ENCODE measurements at regions not wholly inside any gene's neighbourhood (a gene's known extent, or its start where the extent isn't known, plus 50 kb on each side); places are given as distances from the start of the nearest gene placed in this dataset.

- POLR2A ChIA-PET = no interaction called here
- no peak overlapping the region for H3K27ac Mint-ChIP-seq (ENCODE audit: unreplicated experiment)
Observed at GRCh38 chr4:11777447-11777846, 348.8 kb upstream of the HS3ST1 start.

GRCh38 chr4:11774346-11774745 lies 345.7 kb upstream of the HS3ST1 start:
- H3K4me3 Mint-ChIP-seq (ENCODE audit: unreplicated experiment) = no peak overlapping the region
- intact Hi-C loops (cut with micrococcal nuclease; ENCODE audit: unreplicated experiment) = no loop called here

More at GRCh38 chr4:11777447-11777846, 348.8 kb upstream of the HS3ST1 start:
- H3K36me3 Mint-ChIP-seq (ENCODE audit: insufficient read depth, unreplicated experiment) = no peaks in the 10 kb centered on the region
- no peaks in the 10 kb centered on the region for H3K4me1 ChIP-seq
- BruUV-seq (replicated peaks) = no TSS peak
- no peak overlapping the region for H3K4me3 Mint-ChIP-seq (ENCODE audit: unreplicated experiment)
- H3K4me1 Mint-ChIP-seq (ENCODE audit: low read depth, unreplicated experiment) = no peaks in the 10 kb centered on the region
- H3K4me3 ChIP-seq (ENCODE audit: low read depth, low read length) = no peak overlapping the region
- DNase-seq = no peak
- H3K9me3 Mint-ChIP-seq (ENCODE audit: unreplicated experiment) = no peaks in the 10 kb centered on the region
- no peaks in the 10 kb centered on the region for H3K36me3 ChIP-seq (ENCODE audit: control insufficient read depth, insufficient read depth, low read length)
- CTCF ChIA-PET = interaction anchor here (0.7 kb wide), 1 partner anchor 503 kb away, joined by 5 read pairs; no protein-coding TSS in a partner anchor
- no peaks in the 10 kb centered on the region for H3K27me3 ChIP-seq (replicated peaks; ENCODE audit: control insufficient read depth, insufficient read depth, low read length)
- intact Hi-C loops (cut with micrococcal nuclease; ENCODE audit: unreplicated experiment) = no loop called here
- TF ChIP-seq CTCF (IDR thresholded peaks at IDR 0.05; ENCODE audit: insufficient read depth in 1 of 2, low read depth in 1 of 2, low read length in 1 of 2, severe bottlenecking in 1 of 2, unreplicated experiment in 1 of 2) = no peak
- H3K9me3 ChIP-seq = no peaks in the 10 kb centered on the region
- no peaks in the 10 kb centered on the region for H3K27me3 Mint-ChIP-seq (ENCODE audit: insufficient read depth, unreplicated experiment)

GRCh38 chr4:11773798-11774197 lies 345.1 kb upstream of the HS3ST1 start:
- H3K4me1 Mint-ChIP-seq (ENCODE audit: low read depth, unreplicated experiment) = no peaks in the 10 kb centered on the region
- intact Hi-C loops (cut with micrococcal nuclease; ENCODE audit: unreplicated experiment) = no loop called here
- H3K9me3 Mint-ChIP-seq (ENCODE audit: unreplicated experiment) = no peaks in the 10 kb centered on the region
- Histone ChIP-seq H3K4me3 (ENCODE audit: low read depth, low read length) (no peak overlapping the region), H3K4me1 (no peaks in the 10 kb centered on the region), H3K36me3 (ENCODE audit: control insufficient read depth, insufficient read depth, low read length) (no peaks in the 10 kb centered on the region), H3K9me3 (no peaks in the 10 kb centered on the region), H3K27me3 (replicated peaks; ENCODE audit: control insufficient read depth, insufficient read depth, low read length) (no peaks in the 10 kb centered on the region)
- no peak overlapping the region for H3K27ac Mint-ChIP-seq (ENCODE audit: unreplicated experiment)
- H3K27me3 Mint-ChIP-seq (ENCODE audit: insufficient read depth, unreplicated experiment) = no peaks in the 10 kb centered on the region
- ChIA-PET POLR2A (no interaction called here), CTCF (no interaction called here)
- H3K36me3 Mint-ChIP-seq (ENCODE audit: insufficient read depth, unreplicated experiment) = no peaks in the 10 kb centered on the region
- TF ChIP-seq CTCF (IDR thresholded peaks at IDR 0.05; ENCODE audit: insufficient read depth in 1 of 2, low read depth in 1 of 2, low read length in 1 of 2, severe bottlenecking in 1 of 2, unreplicated experiment in 1 of 2) = no peak
- DNase-seq = no peak
- no peak overlapping the region for H3K4me3 Mint-ChIP-seq (ENCODE audit: unreplicated experiment)
- BruUV-seq (replicated peaks) = no TSS peak

More at GRCh38 chr4:11774346-11774745, 345.7 kb upstream of the HS3ST1 start:
- Mint-ChIP-seq H3K4me1 (ENCODE audit: low read depth, unreplicated experiment) (no peaks in the 10 kb centered on the region), H3K27me3 (ENCODE audit: insufficient read depth, unreplicated experiment) (no peaks in the 10 kb centered on the region), H3K36me3 (ENCODE audit: insufficient read depth, unreplicated experiment) (no peaks in the 10 kb centered on the region), H3K9me3 (ENCODE audit: unreplicated experiment) (no peaks in the 10 kb centered on the region), H3K27ac (ENCODE audit: unreplicated experiment) (no peak overlapping the region)
- ChIA-PET POLR2A (no interaction called here), CTCF (no interaction called here)
- Histone ChIP-seq H3K27me3 (replicated peaks; ENCODE audit: control insufficient read depth, insufficient read depth, low read length) (no peaks in the 10 kb centered on the region), H3K4me1 (no peaks in the 10 kb centered on the region), H3K9me3 (no peaks in the 10 kb centered on the region), H3K36me3 (ENCODE audit: control insufficient read depth, insufficient read depth, low read length) (no peaks in the 10 kb centered on the region), H3K4me3 (ENCODE audit: low read depth, low read length) (no peak overlapping the region)
- no TSS peak for BruUV-seq (replicated peaks)
- DNase-seq = no peak
- no peak for TF ChIP-seq CTCF (IDR thresholded peaks at IDR 0.05; ENCODE audit: insufficient read depth in 1 of 2, low read depth in 1 of 2, low read length in 1 of 2, severe bottlenecking in 1 of 2, unreplicated experiment in 1 of 2)

Data from Caco-2 (cell line).